ENCODE measurements at regions not wholly inside any gene's neighbourhood (a gene's known extent, or its start where the extent isn't known, plus 50 kb on each side); places are given as distances from the start of the nearest gene placed in this dataset.
"Not testable (repeated sequence)": the region's sequence is repeated elsewhere in the genome, so short reads cannot be mapped to it uniquely, and the experiment has no call there.

DNA sequence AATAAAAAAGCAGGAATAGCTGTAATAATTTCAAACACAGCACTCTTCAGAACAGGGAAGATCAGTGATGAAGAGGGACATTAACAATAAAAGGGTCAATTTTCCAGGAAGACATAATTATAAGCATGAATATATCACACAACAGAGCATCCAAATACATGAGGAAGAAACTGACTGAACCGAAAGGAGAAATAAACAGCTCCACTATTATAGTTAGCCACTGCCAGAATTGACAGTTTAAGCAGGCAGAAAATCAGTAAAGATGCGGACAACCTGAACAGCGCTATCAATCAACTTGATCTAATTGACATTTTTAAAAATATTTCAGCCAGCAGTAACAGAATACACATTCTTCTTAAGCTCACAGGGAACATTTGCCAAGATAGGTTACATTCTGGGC lies 89.1 kb downstream of the MED10 start:
- no peak overlapping the region for H3K4me3 ChIP-seq (replicated peaks; ENCODE audit: insufficient read depth, low read length)
- no peak for TF ChIP-seq POLR2AphosphoS5 (IDR thresholded peaks at IDR 0.05; ENCODE audit: low read depth)
- TF ChIP-seq REST (IDR thresholded peaks at IDR 0.05; ENCODE audit: insufficient replicate concordance, low read depth), result no peak
- no peak overlapping the region for H3K27ac ChIP-seq (replicated peaks)

GRCh38 chr5:6287176-6287575 lies 91.2 kb downstream of the MED10 start:
- H3K27me3 ChIP-seq (ENCODE audit: insufficient read depth, poor library complexity, severe bottlenecking), result peaks cover 2% of the 10 kb centered on the region
- no peak overlapping the region for H3K4me3 ChIP-seq (replicated peaks; ENCODE audit: insufficient read depth, low read length)
- TF ChIP-seq POLR2AphosphoS5 (IDR thresholded peaks at IDR 0.05; ENCODE audit: low read depth) (no peak), REST (IDR thresholded peaks at IDR 0.05; ENCODE audit: insufficient replicate concordance, low read depth) (no peak), GABPA (IDR thresholded peaks at IDR 0.05; ENCODE audit: low read depth) (no peak), SPI1 (IDR thresholded peaks at IDR 0.05; ENCODE audit: borderline replicate concordance, low read depth) (no peak)
- TF ChIP-seq, protein P1, sequence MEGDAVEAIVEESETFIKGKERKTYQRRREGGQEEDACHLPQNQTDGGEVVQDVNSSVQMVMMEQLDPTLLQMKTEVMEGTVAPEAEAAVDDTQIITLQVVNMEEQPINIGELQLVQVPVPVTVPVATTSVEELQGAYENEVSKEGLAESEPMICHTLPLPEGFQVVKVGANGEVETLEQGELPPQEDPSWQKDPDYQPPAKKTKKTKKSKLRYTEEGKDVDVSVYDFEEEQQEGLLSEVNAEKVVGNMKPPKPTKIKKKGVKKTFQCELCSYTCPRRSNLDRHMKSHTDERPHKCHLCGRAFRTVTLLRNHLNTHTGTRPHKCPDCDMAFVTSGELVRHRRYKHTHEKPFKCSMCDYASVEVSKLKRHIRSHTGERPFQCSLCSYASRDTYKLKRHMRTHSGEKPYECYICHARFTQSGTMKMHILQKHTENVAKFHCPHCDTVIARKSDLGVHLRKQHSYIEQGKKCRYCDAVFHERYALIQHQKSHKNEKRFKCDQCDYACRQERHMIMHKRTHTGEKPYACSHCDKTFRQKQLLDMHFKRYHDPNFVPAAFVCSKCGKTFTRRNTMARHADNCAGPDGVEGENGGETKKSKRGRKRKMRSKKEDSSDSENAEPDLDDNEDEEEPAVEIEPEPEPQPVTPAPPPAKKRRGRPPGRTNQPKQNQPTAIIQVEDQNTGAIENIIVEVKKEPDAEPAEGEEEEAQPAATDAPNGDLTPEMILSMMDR (IDR thresholded peaks at IDR 0.05; ENCODE audit: insufficient read depth, low read length), result no peak
- H3K27ac ChIP-seq (replicated peaks), result no peak overlapping the region
- DNase-seq (ENCODE audit: low read depth in 1 of 2, low spot score in 1 of 2), result no peak

More for the DNA sequence above, 89.1 kb downstream of the MED10 start:
- peaks cover 2% of the 10 kb centered on the region for H3K27me3 ChIP-seq (ENCODE audit: insufficient read depth, poor library complexity, severe bottlenecking)
- no peak for DNase-seq (ENCODE audit: low read depth in 1 of 2, low spot score in 1 of 2)

DNA sequence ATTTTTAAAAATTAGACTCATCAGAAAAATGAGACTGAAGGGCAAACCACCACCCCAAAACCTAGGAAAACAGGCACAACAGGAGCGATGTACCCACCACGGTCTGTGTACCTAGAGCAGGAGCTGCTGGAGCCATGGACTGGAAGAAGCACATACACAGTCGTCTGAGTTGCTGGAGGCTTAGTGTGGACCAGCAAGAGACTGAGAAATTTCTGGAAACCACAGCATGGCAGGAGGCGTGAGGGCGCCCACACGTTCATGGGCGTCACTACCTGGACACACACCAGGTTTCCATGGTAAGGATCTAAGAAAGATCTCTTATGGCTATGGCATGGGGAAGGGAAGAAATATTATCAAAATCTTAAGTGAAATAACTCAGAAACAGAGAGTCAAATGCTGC lies 91.9 kb downstream of the MED10 start:
- no peak for DNase-seq (ENCODE audit: low read depth in 1 of 2, low spot score in 1 of 2)
- Histone ChIP-seq H3K4me3 (replicated peaks; ENCODE audit: insufficient read depth, low read length) (no peak overlapping the region), H3K27ac (replicated peaks) (no peak overlapping the region), H3K27me3 (ENCODE audit: insufficient read depth, poor library complexity, severe bottlenecking) (peaks cover 2% of the 10 kb centered on the region)
- TF ChIP-seq GABPA (IDR thresholded peaks at IDR 0.05; ENCODE audit: low read depth), result no peak
- TF ChIP-seq POLR2AphosphoS5 (IDR thresholded peaks at IDR 0.05; ENCODE audit: low read depth), result no peak
- no peak for TF ChIP-seq REST (IDR thresholded peaks at IDR 0.05; ENCODE audit: insufficient replicate concordance, low read depth)
- no peak for TF ChIP-seq SPI1 (IDR thresholded peaks at IDR 0.05; ENCODE audit: borderline replicate concordance, low read depth)
- TF ChIP-seq, protein P1 (IDR thresholded peaks at IDR 0.05; ENCODE audit: insufficient read depth, low read length), result no peak

DNA sequence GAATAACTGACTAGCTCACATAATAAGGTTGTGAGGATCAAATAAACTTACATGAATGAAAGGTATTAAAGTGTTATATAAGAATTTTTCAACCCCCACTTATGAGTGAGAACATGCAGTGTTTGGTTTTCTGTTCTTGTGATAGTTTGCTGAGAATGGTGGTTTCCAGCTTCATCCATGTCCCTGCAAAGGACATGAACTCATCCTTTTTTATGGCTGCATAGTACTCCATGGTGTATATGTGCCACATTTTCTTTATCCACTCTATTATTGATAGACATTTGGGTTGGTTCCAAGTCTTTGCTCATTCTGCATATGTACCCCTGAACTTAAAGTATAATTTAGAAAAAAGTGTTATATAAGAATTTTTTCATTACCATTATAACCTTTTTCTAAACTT lies 93.9 kb downstream of the MED10 start:
- not testable (repeated sequence) for H3K4me3 ChIP-seq (replicated peaks; ENCODE audit: insufficient read depth, low read length); H3K27ac ChIP-seq (replicated peaks); DNase-seq (ENCODE audit: low read depth in 1 of 2, low spot score in 1 of 2); H3K27me3 ChIP-seq (ENCODE audit: insufficient read depth, poor library complexity, severe bottlenecking)

Data from HL-60 (cell line).